ENCODE measurements at regions not wholly inside any gene's neighbourhood (a gene's known extent, or its start where the extent isn't known, plus 50 kb on each side); places are given as distances from the start of the nearest gene placed in this dataset.

DNA sequence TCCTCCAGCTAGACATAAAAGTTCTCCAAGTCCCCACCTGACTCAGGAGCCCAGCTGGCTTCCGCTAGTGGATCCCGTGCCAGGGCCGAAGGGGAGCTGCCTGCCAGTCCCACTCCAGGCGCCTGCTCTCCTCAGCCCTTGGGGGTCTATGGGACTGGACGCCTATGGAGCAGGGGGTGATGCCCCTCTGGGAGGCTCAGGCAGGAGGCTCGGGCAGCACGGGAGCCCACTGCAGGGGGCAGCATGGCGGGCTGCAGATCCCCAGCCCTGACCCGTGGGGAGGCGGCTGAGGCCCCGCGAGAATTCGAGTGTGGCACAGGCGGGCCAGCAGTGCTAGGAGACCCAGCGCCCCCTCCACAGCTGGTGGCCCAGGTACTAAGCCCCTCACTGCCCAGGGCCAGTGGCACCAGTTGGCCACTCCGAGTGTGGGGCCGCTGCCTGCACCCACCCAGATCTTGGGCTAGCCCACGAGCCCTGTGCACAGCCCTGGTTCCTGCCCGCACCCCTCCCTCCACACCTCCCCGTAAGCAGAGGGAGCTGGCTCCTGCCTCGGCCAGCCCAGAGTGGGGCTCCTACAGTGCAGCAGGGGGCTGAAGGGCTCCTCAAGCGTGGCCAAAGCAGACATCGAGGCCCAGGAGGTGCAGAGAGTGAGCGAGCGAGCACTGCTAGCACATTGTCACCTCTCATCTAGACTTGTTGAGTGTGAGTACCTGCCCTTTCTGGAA, 221.3 kb upstream of the NSMCE3 start:
- POLR2A ChIA-PET (ENCODE audit: partially characterized antibody) = no interaction called here
- no peak overlapping the region for H3K4ac ChIP-seq (replicated peaks; ENCODE audit: insufficient read length, low read depth, low read length)
- no peak overlapping the region for H3K4me2 ChIP-seq (ENCODE audit: insufficient read depth in 1 of 2, low read depth in 2 of 2, low read length in 2 of 2)
- H2BK120ac ChIP-seq (replicated peaks; ENCODE audit: low read depth, low read length) = no peak overlapping the region
- H4K91ac ChIP-seq (replicated peaks; ENCODE audit: insufficient read length, low read length) = no peak overlapping the region
- H4K8ac ChIP-seq (ENCODE audit: extremely low read depth, insufficient read depth, low read length) = no peak overlapping the region
- H2AK5ac ChIP-seq (ENCODE audit: low read depth, low read length) = no peak overlapping the region
- no peak overlapping the region for H3K56ac ChIP-seq (replicated peaks; ENCODE audit: insufficient read length, low read depth, low read length)
- FAIRE-seq (no peak), DNase-seq (ENCODE audit: low read depth in 1 of 2, low spot score in 2 of 2) (no peak)
- H3K27ac ChIP-seq (ENCODE audit: low read depth, low read length) = no peak overlapping the region
- no peaks in the 10 kb centered on the region for H4K20me1 ChIP-seq (replicated peaks in 1 of 2; ENCODE audit: control insufficient read depth in 1 of 2, insufficient read depth in 2 of 2, low read length in 2 of 2)
- no peak overlapping the region for H3K23ac ChIP-seq (ENCODE audit: insufficient read length)
- CTCF ChIA-PET (ENCODE audit: partially characterized antibody) = interaction anchor here (0.7 kb wide), 1 partner anchor 351 kb away, joined by 3 read pairs; no protein-coding TSS in a partner anchor
- no peak overlapping the region for H2AFZ ChIP-seq (ENCODE audit: low read length)
- H2BK15ac ChIP-seq (ENCODE audit: low read length) = no peak overlapping the region
- no peaks in the 10 kb centered on the region; the same call in 1 of the 2 replicates for H3K79me1 ChIP-seq (ENCODE audit: low read depth, low read length)
- H3K79me2 ChIP-seq (ENCODE audit: control insufficient read depth in 1 of 2, insufficient read depth in 2 of 2, low read length in 2 of 2) = no peaks in the 10 kb centered on the region
- no peak overlapping the region for H2BK5ac ChIP-seq (ENCODE audit: low read depth, low read length)
- TF ChIP-seq SIN3A (conservative IDR thresholded peaks at IDR 0.05 in 1 of 2, IDR thresholded peaks at IDR 0.05 in 1 of 2; ENCODE audit: low read depth in 1 of 2, low read length in 2 of 2) (no peak), TBP (IDR thresholded peaks at IDR 0.05; ENCODE audit: low read depth, low read length) (no peak), POLR2A (IDR thresholded peaks at IDR 0.05; ENCODE audit: control extremely low read depth in 1 of 2, low read depth in 2 of 2, low read length in 2 of 2) (no peak), GTF2F1 (IDR thresholded peaks at IDR 0.05; ENCODE audit: borderline replicate concordance, low read depth, low read length) (no peak), TCF12 (IDR thresholded peaks at IDR 0.05; ENCODE audit: low read depth, low read length) (no peak)
- no peak overlapping the region for H3K4me3 ChIP-seq (ENCODE audit: extremely low read depth in 1 of 4, insufficient read depth in 2 of 4, low read depth in 3 of 4, low read length in 4 of 4)
- no peaks in the 10 kb centered on the region for H3K27me3 ChIP-seq (replicated peaks in 1 of 4; ENCODE audit: control insufficient read depth in 3 of 4, extremely low read depth in 1 of 4, insufficient read depth in 3 of 4, low read length in 3 of 4)
- H4K5ac ChIP-seq (ENCODE audit: insufficient read length, low read depth, low read length) = no peak overlapping the region
- no peak overlapping the region for H3K14ac ChIP-seq (ENCODE audit: insufficient read length)
- H2BK20ac ChIP-seq (ENCODE audit: low read length) = no peak overlapping the region
- H3K36me3 ChIP-seq (ENCODE audit: control insufficient read depth in 2 of 4, insufficient read depth in 4 of 4, low read length in 3 of 4) = peaks cover 0 to 7% (median 0%) of the 10 kb centered on the region in 4 experiments; a peak in 2 of 8 replicates
- H3K9ac ChIP-seq (replicated peaks in 1 of 4; ENCODE audit: extremely low read depth in 1 of 4, low read depth in 3 of 4, low read length in 3 of 4) = no peak overlapping the region
- peaks cover 3 to 11% of the 10 kb centered on the region in 2 experiments; a peak in 2 of 4 replicates for H3K9me3 ChIP-seq (ENCODE audit: insufficient read depth in 2 of 2, low read depth in 1 of 2, low read length in 1 of 2)
- 95% methylated on average over 25 of the region's 25 CpGs; no CpG with 5 or more reads in 1 of the 2 experiments for WGBS, 2 experiments (ENCODE audit: extremely low coverage in 1 of 2, insufficient coverage in 1 of 2, insufficient read length in 1 of 2, insufficient replicate concordance in 2 of 2, low coverage in 1 of 2, low lambda C conversion rate in 2 of 2, missing lambda C conversion rate in 1 of 2)
- H2BK12ac ChIP-seq (ENCODE audit: low read depth, low read length) = no peak overlapping the region
- no peaks in the 10 kb centered on the region for H3K23me2 ChIP-seq (ENCODE audit: low read depth, low read length)
- no peak overlapping the region for H3K18ac ChIP-seq (ENCODE audit: extremely low read depth, low read length)
- H3K4me1 ChIP-seq (replicated peaks in 1 of 4; ENCODE audit: control insufficient read depth in 3 of 4, insufficient read depth in 4 of 4, low read length in 3 of 4) = no peaks in the 10 kb centered on the region

Measured in H1 (cell line).